Body of pancreas (tissue), 4 donors: ENCODE measurements at regions not wholly inside any gene's neighbourhood (a gene's known extent, or its start where the extent isn't known, plus 50 kb on each side); places are given as distances from the start of the nearest gene placed in this dataset.

Experiments
- ATAC-seq: fragments of 150-250 bp; one replicate; pipeline ENCODE4 v1.9.1; 2016
- DNase-seq, 4 donors: peaks; one replicate each; pipeline ENCODE4 v3.0.0-alpha.2; 2019
- H3K27ac ChIP-seq, 4 donors: fragments of 200-600 bp; sonication (generic); 1 replicate in 3 of 4; 2 replicates in 1 of 4; pipeline versions ENCODE4 v1.5.1 to v1.6.1; 2016 to 2019; ENCODE audit warnings: mild to moderate bottlenecking in 1 of 4, mixed read lengths in 1 of 4, moderate library complexity in 1 of 4
- H3K27me3 ChIP-seq, 2 donors: fragments of 200-600 bp; sonication (generic); one replicate each; pipeline ENCODE4 v1.6.0; 2016; ENCODE audit warnings: mild to moderate bottlenecking in 1 of 2
- H3K36me3 ChIP-seq, 2 donors: fragments of 200-600 bp; sonication (generic); replicated peaks in 1 of 2; 2 replicates each; pipeline ENCODE4 v1.5.1; 2016; ENCODE audit warnings: low read depth in 2 of 2; ENCODE audit not compliant: insufficient read depth in 1 of 2
- H3K4me1 ChIP-seq: fragments of 200-600 bp; sonication (generic); one replicate; pipeline ENCODE4 v1.6.0; 2016
- H3K4me3 ChIP-seq, 2 donors: fragments of 200-600 bp; sonication (generic); 1 replicate in 1 of 2; 2 replicates in 1 of 2; pipeline ENCODE4 v1.5.1; 2016 to 2019
- H3K9me3 ChIP-seq, 3 donors: fragments of 200-600 bp; sonication (generic); 1 replicate in 2 of 3; 2 replicates in 1 of 3; pipeline ENCODE4 v1.5.1; 2016
- POLR2A ChIP-seq, 3 donors: fragments of 450-650 bp; IDR thresholded peaks; one replicate each; pipeline ENCODE4 v1.6.1; 2016; ENCODE audit warnings: antibody characterized with exemption in 3 of 3, mild to moderate bottlenecking in 2 of 3
- WGBS, 2 donors: methylation state at CpG; one replicate each; pipeline ENCODE4 v1.1.5; 2017; 5-methylcytosine and 5-hydroxymethylcytosine counted together
- intact Hi-C: fragments of 100-400 bp; cut with DNase I; formaldehyde crosslinking; loops from one replicate; pipeline ENCODE4 v1.15.1; 2023
- TF ChIP-seq, protein P1 (sequence below), 7 experiments: fragments of 450-650 bp in 4 of 7; fragments of 200-600 bp in 3 of 7; sonication (generic) in 3 of 7; IDR thresholded peaks; one replicate each; pipeline ENCODE4 v1.5.1; 2016 to 2019; ENCODE audit warnings: antibody characterized with exemption in 7 of 7

- 44 to 75% methylated on average over 2 of the region's 2 CpGs for WGBS, 2 donors
- TF ChIP-seq, protein P1, sequence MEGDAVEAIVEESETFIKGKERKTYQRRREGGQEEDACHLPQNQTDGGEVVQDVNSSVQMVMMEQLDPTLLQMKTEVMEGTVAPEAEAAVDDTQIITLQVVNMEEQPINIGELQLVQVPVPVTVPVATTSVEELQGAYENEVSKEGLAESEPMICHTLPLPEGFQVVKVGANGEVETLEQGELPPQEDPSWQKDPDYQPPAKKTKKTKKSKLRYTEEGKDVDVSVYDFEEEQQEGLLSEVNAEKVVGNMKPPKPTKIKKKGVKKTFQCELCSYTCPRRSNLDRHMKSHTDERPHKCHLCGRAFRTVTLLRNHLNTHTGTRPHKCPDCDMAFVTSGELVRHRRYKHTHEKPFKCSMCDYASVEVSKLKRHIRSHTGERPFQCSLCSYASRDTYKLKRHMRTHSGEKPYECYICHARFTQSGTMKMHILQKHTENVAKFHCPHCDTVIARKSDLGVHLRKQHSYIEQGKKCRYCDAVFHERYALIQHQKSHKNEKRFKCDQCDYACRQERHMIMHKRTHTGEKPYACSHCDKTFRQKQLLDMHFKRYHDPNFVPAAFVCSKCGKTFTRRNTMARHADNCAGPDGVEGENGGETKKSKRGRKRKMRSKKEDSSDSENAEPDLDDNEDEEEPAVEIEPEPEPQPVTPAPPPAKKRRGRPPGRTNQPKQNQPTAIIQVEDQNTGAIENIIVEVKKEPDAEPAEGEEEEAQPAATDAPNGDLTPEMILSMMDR (IDR thresholded peaks at IDR 0.05): no peak
- TF ChIP-seq POLR2A (IDR thresholded peaks at IDR 0.05): no peak
- H3K4me3 ChIP-seq: no peak overlapping the region
- ATAC-seq (no peak), DNase-seq (no peak)
- peak overlapping the region in 2 of 4 donors; percentile 6 to 7 for H3K27ac ChIP-seq
- intact Hi-C loops: no loop called here
- H3K36me3 ChIP-seq: no peaks in the 10 kb centered on the region
- no peaks in the 10 kb centered on the region for H3K9me3 ChIP-seq
- peaks cover 13% of the 10 kb centered on the region for H3K4me1 ChIP-seq
- H3K27me3 ChIP-seq: no peaks in the 10 kb centered on the region
These were observed 421.5 kb downstream of the ZNF521 start for GRCh38 chr18:24930478-24930877.

DNA sequence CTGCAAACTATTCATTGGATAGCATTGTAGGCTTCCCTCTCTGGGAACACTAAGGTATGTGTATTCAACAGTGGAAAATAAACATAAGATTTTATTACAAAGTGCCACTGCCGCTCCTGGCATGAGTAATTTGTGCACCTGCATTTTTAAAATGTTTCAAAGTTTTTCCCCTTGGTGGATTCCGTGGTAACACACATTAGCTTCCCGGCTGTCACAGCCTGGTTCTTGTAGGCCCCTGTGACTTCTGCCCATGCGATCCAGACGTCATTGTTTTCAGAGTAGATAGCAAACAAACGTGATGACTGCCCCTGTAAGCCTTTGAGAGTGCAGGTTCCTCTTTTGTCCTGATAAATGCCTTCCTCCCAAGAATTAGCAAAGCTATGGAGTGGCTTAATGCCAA lies 421.0 kb downstream of the ZNF521 start:
- intact Hi-C loops: no loop called here
- H3K27ac ChIP-seq: peak overlapping the region in 2 of 4 donors; percentile 7 to 23
- no peaks in the 10 kb centered on the region for H3K9me3 ChIP-seq
- 11 to 13% methylated on average over 6 of the region's 6 CpGs for WGBS, 2 donors
- TF ChIP-seq POLR2A (IDR thresholded peaks at IDR 0.05): no peak
- TF ChIP-seq, protein P1 (IDR thresholded peaks at IDR 0.05): no peak
- ATAC-seq (peak; percentile 67), DNase-seq (peak in 3 of 4 donors; percentile 13 to 25 (median 22))
- H3K36me3 ChIP-seq: no peaks in the 10 kb centered on the region
- no peak overlapping the region for H3K4me3 ChIP-seq
- H3K4me1 ChIP-seq: peaks cover 13% of the 10 kb centered on the region
- no peaks in the 10 kb centered on the region for H3K27me3 ChIP-seq

DNA sequence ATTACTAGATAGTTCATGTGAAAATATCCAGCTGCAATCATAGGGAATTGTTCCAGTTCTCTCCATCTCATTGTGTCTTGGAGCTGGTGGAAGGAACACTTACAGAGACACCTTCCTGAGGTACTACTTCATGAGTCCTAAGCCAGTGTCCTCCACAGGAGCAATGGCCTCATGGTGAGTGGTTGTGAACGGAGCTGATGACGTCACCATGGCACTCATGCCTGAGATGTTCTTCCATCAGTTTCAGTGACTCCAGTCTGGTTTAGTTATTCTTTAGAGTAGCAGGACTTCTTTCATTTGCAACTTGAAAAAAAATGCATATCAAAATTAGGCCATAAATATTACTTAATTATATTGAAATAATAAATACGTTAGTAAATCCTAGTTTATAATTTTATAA lies 418.6 kb downstream of the ZNF521 start:
- no peak overlapping the region for H3K27ac ChIP-seq
- intact Hi-C loops: no loop called here
- peaks cover 13% of the 10 kb centered on the region for H3K4me1 ChIP-seq
- H3K4me3 ChIP-seq: no peak overlapping the region
- H3K9me3 ChIP-seq: no peaks in the 10 kb centered on the region
- H3K36me3 ChIP-seq: no peaks in the 10 kb centered on the region
- no peak for ATAC-seq
- TF ChIP-seq, protein P1 (IDR thresholded peaks at IDR 0.05): no peak
- no peaks in the 10 kb centered on the region for H3K27me3 ChIP-seq
- DNase-seq: no peak
- 81 to 87% methylated on average over 3 of the region's 3 CpGs for WGBS, 2 donors

- no peak for ATAC-seq
- 84 to 87% methylated on average over 7 of the region's 7 CpGs for WGBS, 2 donors
- intact Hi-C loops: no loop called here
These were observed 417.6 kb downstream of the ZNF521 start for GRCh38 chr18:24934258-24934932.

More at GRCh38 chr18:24934258-24934932, 417.6 kb downstream of the ZNF521 start:
- Histone ChIP-seq H3K4me1 (peaks cover 13% of the 10 kb centered on the region), H3K4me3 (no peak overlapping the region), H3K9me3 (no peaks in the 10 kb centered on the region), H3K27ac (no peak overlapping the region), H3K36me3 (no peaks in the 10 kb centered on the region), H3K27me3 (no peaks in the 10 kb centered on the region)
- DNase-seq: no peak
- TF ChIP-seq, protein P1 (IDR thresholded peaks at IDR 0.05): no peak
- TF ChIP-seq POLR2A (IDR thresholded peaks at IDR 0.05): no peak
